HEK293 (cell line): ENCODE measurements at regions not wholly inside any gene's neighbourhood (a gene's known extent, or its start where the extent isn't known, plus 50 kb on each side); places are given as distances from the start of the nearest gene placed in this dataset.
A peak's percentile ranks its signal among the peaks of the same experiment; 100 is the strongest.

Source experiments
- CTCF ChIA-PET: fragments of 350-600 bp; formaldehyde crosslinking; extraction: SDS; loops from one replicate; lab custom pipeline; 2021; ENCODE audit warnings: antibody characterized with exemption; lab: Yijun Ruan, JAX
- POLR2A ChIA-PET: fragments of 300-600 bp; formaldehyde crosslinking; extraction: SDS; loops from one replicate; lab custom pipeline; 2020; ENCODE audit warnings: antibody characterized with exemption, inconsistent platforms; lab: Yijun Ruan, JAX
- H3K27ac ChIP-seq: fragments of 200-500 bp; sonication (Bioruptor generic); 2 replicates; pipeline ENCODE4 v1.5.1; 2014; ENCODE audit warnings: low read depth, low read length, control low read depth, inconsistent platforms; ENCODE audit errors: extremely low read depth
- H3K36me3 ChIP-seq, 2 experiments: fragments of 200-500 bp in 1 of 2; sonication (Bioruptor generic) in 1 of 2; 1 replicate in 1 of 2; 2 replicates in 1 of 2; pipeline ENCODE4 v1.5.1; 2014 to 2017; ENCODE audit warnings: inconsistent platforms in 2 of 2, low read length in 2 of 2; ENCODE audit not compliant: control insufficient read depth in 2 of 2, insufficient read depth in 1 of 2
- H3K4me1 ChIP-seq: fragments of 200-500 bp; sonication (Bioruptor generic); 2 replicates; pipeline ENCODE4 v1.5.1; 2014; ENCODE audit warnings: mild to moderate bottlenecking, low read length, inconsistent platforms; ENCODE audit not compliant: control insufficient read depth, insufficient read depth
- H3K4me3 ChIP-seq: 2 replicates; pipeline ENCODE4 v1.5.1; 2011; ENCODE audit warnings: low read depth, mild to moderate bottlenecking, control low read depth, low read length, moderate library complexity
- H3K9me3 ChIP-seq: fragments of 200-500 bp; sonication (Bioruptor generic); 2 replicates; pipeline ENCODE4 v1.5.1; 2014; ENCODE audit warnings: low read depth, low read length, inconsistent platforms; ENCODE audit not compliant: control insufficient read depth, insufficient read depth
- ATF2 ChIP-seq: fragments of 450-650 bp; formaldehyde crosslinking; IDR thresholded peaks from 2 replicates; pipeline ENCODE4 v1.5.1; 2016; ENCODE audit warnings: missing biosample characterization, missing genetic modification characterization, low read depth
- BCL6B ChIP-seq: fragments of 450-650 bp; formaldehyde crosslinking; IDR thresholded peaks from 2 replicates; pipeline ENCODE4 v1.5.1; 2017; ENCODE audit warnings: missing biosample characterization, missing genetic modification characterization
- ELK4 ChIP-seq: IDR thresholded peaks from 2 replicates; pipeline ENCODE4 v1.6.1; 2011; ENCODE audit warnings: mild to moderate bottlenecking, low read depth, low read length, borderline replicate concordance
- GLIS1 ChIP-seq: fragments of 450-650 bp; formaldehyde crosslinking; IDR thresholded peaks from 2 replicates; pipeline ENCODE4 v1.5.1; 2016; ENCODE audit warnings: missing biosample characterization, missing genetic modification characterization
- HOXD13 ChIP-seq: sonication (generic); formaldehyde crosslinking; IDR thresholded peaks from 2 replicates; pipeline ENCODE4 v1.8.0; 2022; ENCODE audit warnings: missing genetic modification reagents, borderline replicate concordance
- KLF1 ChIP-seq: fragments of 450-650 bp; formaldehyde crosslinking; IDR thresholded peaks from 2 replicates; pipeline ENCODE4 v1.5.1; 2016; ENCODE audit warnings: missing biosample characterization, missing genetic modification characterization
- MYNN ChIP-seq: fragments of 450-650 bp; formaldehyde crosslinking; IDR thresholded peaks from 2 replicates; pipeline ENCODE4 v1.5.1; 2016; ENCODE audit warnings: missing biosample characterization, missing genetic modification characterization, borderline replicate concordance
- OSR2 ChIP-seq: fragments of 450-650 bp; formaldehyde crosslinking; IDR thresholded peaks from 2 replicates; pipeline ENCODE4 v1.5.1; 2016; ENCODE audit warnings: missing biosample characterization, missing genetic modification characterization
- PRDM1 ChIP-seq: fragments of 450-650 bp; formaldehyde crosslinking; IDR thresholded peaks from 2 replicates; pipeline ENCODE4; 2016; ENCODE audit warnings: missing biosample characterization, missing genetic modification characterization
- TRIM28 ChIP-seq: IDR thresholded peaks from 2 replicates; pipeline ENCODE4 v1.6.1; 2011; ENCODE audit warnings: low read length, control low read depth, borderline replicate concordance
- YY2 ChIP-seq: fragments of 450-650 bp; formaldehyde crosslinking; IDR thresholded peaks from 2 replicates; pipeline ENCODE4 v1.5.1; 2016; ENCODE audit warnings: missing biosample characterization, missing genetic modification characterization
- ZBTB17 ChIP-seq: fragments of 450-650 bp; formaldehyde crosslinking; IDR thresholded peaks from 2 replicates; pipeline ENCODE4 v1.5.1; 2016; ENCODE audit warnings: missing biosample characterization, missing genetic modification characterization
- ZBTB44 ChIP-seq: fragments of 450-650 bp; IDR thresholded peaks from 2 replicates; pipeline ENCODE4 v1.5.1; 2018; ENCODE audit warnings: missing biosample characterization, mild to moderate bottlenecking, missing genetic modification characterization
- ZNF133 ChIP-seq: fragments of 450-650 bp; formaldehyde crosslinking; IDR thresholded peaks from 2 replicates; pipeline ENCODE4 v1.5.1; 2016; ENCODE audit warnings: missing biosample characterization, missing genetic modification characterization
- ZNF248 ChIP-seq: fragments of 450-650 bp; formaldehyde crosslinking; IDR thresholded peaks from 2 replicates; pipeline ENCODE4 v1.5.1; 2017; ENCODE audit warnings: missing biosample characterization, missing genetic modification characterization
- ZNF335 ChIP-seq: fragments of 450-650 bp; formaldehyde crosslinking; conservative IDR thresholded peaks from 2 replicates; pipeline ENCODE4 v1.5.1; 2016; ENCODE audit warnings: missing biosample characterization, missing genetic modification characterization
- ZNF501 ChIP-seq: fragments of 450-650 bp; formaldehyde crosslinking; IDR thresholded peaks from 2 replicates; pipeline ENCODE4 v1.5.1; 2016; ENCODE audit warnings: missing biosample characterization, missing genetic modification characterization
- ZNF560 ChIP-seq: fragments of 450-650 bp; formaldehyde crosslinking; IDR thresholded peaks from 2 replicates; pipeline ENCODE4 v1.5.1; 2017; ENCODE audit warnings: missing biosample characterization, missing genetic modification characterization, borderline replicate concordance
- ZNF561 ChIP-seq: fragments of 450-650 bp; IDR thresholded peaks from 2 replicates; pipeline ENCODE4 v1.5.1; 2018; ENCODE audit warnings: missing biosample characterization, missing genetic modification characterization, borderline replicate concordance
- ZNF623 ChIP-seq: fragments of 450-650 bp; formaldehyde crosslinking; IDR thresholded peaks from 2 replicates; pipeline ENCODE4 v1.5.1; 2016; ENCODE audit warnings: missing biosample characterization, missing genetic modification characterization
- ZNF626 ChIP-seq: fragments of 450-650 bp; sonication (Bioruptor Pico); formaldehyde crosslinking; IDR thresholded peaks from 2 replicates; pipeline ENCODE4 v1.5.1; 2018; ENCODE audit warnings: missing biosample characterization, missing genetic modification characterization, inconsistent platforms
- ZNF639 ChIP-seq: fragments of 450-650 bp; formaldehyde crosslinking; IDR thresholded peaks from 2 replicates; pipeline ENCODE4 v1.5.1; 2016; ENCODE audit warnings: missing biosample characterization, missing genetic modification characterization
- ZNF692 ChIP-seq: fragments of 450-650 bp; formaldehyde crosslinking; IDR thresholded peaks from 2 replicates; pipeline ENCODE4 v1.5.1; 2016; ENCODE audit warnings: missing biosample characterization, missing genetic modification characterization
- ZNF704 ChIP-seq: fragments of 450-650 bp; formaldehyde crosslinking; IDR thresholded peaks from 2 replicates; pipeline ENCODE4 v1.5.1; 2016; ENCODE audit warnings: missing biosample characterization, missing genetic modification characterization
- ZNF707 ChIP-seq: fragments of 450-650 bp; formaldehyde crosslinking; IDR thresholded peaks from 2 replicates; pipeline ENCODE4 v1.5.1; 2016; ENCODE audit warnings: missing biosample characterization, missing genetic modification characterization
- ZNF830 ChIP-seq: fragments of 450-650 bp; IDR thresholded peaks from 2 replicates; pipeline ENCODE4 v1.5.0; 2018; ENCODE audit warnings: missing biosample characterization, missing genetic modification characterization, low read depth, mild to moderate bottlenecking, moderate library complexity
- ZSCAN23 ChIP-seq: fragments of 450-650 bp; formaldehyde crosslinking; IDR thresholded peaks from 2 replicates; pipeline ENCODE4 v1.5.1; 2016; ENCODE audit warnings: missing biosample characterization, missing genetic modification characterization
- ZSCAN30 ChIP-seq: fragments of 450-650 bp; IDR thresholded peaks from 2 replicates; pipeline ENCODE4 v1.5.1; 2018; ENCODE audit warnings: missing biosample characterization, mild to moderate bottlenecking, missing genetic modification characterization, moderate library complexity

GRCh38 chr6:150496629-150497028 lies 103.1 kb upstream of the PLEKHG1 start:
- Histone ChIP-seq H3K9me3 (no peaks in the 10 kb centered on the region), H3K36me3 (no peaks in the 10 kb centered on the region)

GRCh38 chr6:150499882-150500312 lies 99.8 kb upstream of the PLEKHG1 start:
- Histone ChIP-seq H3K9me3 (no peaks in the 10 kb centered on the region), H3K4me3 (no peak overlapping the region), H3K4me1 (peaks cover 6% of the 10 kb centered on the region; the same call in 1 of the 2 replicates), H3K27ac (no peak overlapping the region), H3K36me3 (no peaks in the 10 kb centered on the region)
- POLR2A ChIA-PET, result no interaction called here
- CTCF ChIA-PET, result interaction anchor here (0.9 to 1.7 kb wide), 2 partner anchors 82 to 318 kb away, joined by 3 to 5 read pairs; no protein-coding TSS in a partner anchor
- no peak for TF ChIP-seq ZSCAN30 (tag by site-specific recombination)
- no peak for TF ChIP-seq ZBTB44 (tag by site-specific recombination)
- TF ChIP-seq MYNN (tag by site-specific recombination), result no peak
- no peak for TF ChIP-seq ZNF830 (tag by site-specific recombination)
- no peak for TF ChIP-seq PRDM1 (tag by site-specific recombination)
- TF ChIP-seq ZNF623 (tag by site-specific recombination), result no peak
- no peak for TF ChIP-seq ZNF560 (tag by site-specific recombination)
- TF ChIP-seq ZNF133, result no peak
- peak; percentile 69 for TF ChIP-seq TRIM28
- peak; percentile 81; the same call in 1 of the 2 replicates for TF ChIP-seq HOXD13 (CRISPR knock-in tag)
- TF ChIP-seq ZNF248 (tag by site-specific recombination), result no peak
- peak; percentile 71 for TF ChIP-seq ZNF692 (tag by site-specific recombination)
- no peak for TF ChIP-seq ZNF704 (tag by site-specific recombination)
- TF ChIP-seq ZNF501 (tag by site-specific recombination), result no peak
- TF ChIP-seq GLIS1 (tag by site-specific recombination), result no peak
- TF ChIP-seq ELK4, result no peak
- TF ChIP-seq ZNF626, result no peak
- peak; percentile 60 for TF ChIP-seq OSR2 (tag by site-specific recombination)
- TF ChIP-seq ZSCAN23 (tag by site-specific recombination), result 0 out of 2 replicates have a peak, but pooled peaks have one; percentile 21
- no peak for TF ChIP-seq ZNF561
- TF ChIP-seq BCL6B, result peak; percentile 79
- TF ChIP-seq ZNF639 (tag by site-specific recombination), result peak; percentile 50; the same call in 1 of the 2 replicates
- TF ChIP-seq ATF2 (tag by site-specific recombination), result 0 out of 2 replicates have a peak, but pooled peaks have one; percentile 31

More at GRCh38 chr6:150496629-150497028, 103.1 kb upstream of the PLEKHG1 start:
- ChIA-PET POLR2A (no interaction called here), CTCF (interaction anchor here (1.4 kb wide), 1 partner anchor 322 kb away, joined by 6 read pairs; no protein-coding TSS in a partner anchor)
- no peak overlapping the region for H3K4me3 ChIP-seq
- peaks cover 3% of the 10 kb centered on the region; the same call in 1 of the 2 replicates for H3K4me1 ChIP-seq
- H3K27ac ChIP-seq, result no peak overlapping the region
- no peak for TF ChIP-seq KLF1 (tag by site-specific recombination)
- TF ChIP-seq YY2 (tag by site-specific recombination), result no peak
- no peak for TF ChIP-seq ZNF335 (tag by site-specific recombination)
- TF ChIP-seq ZBTB17 (tag by site-specific recombination), result no peak
- TF ChIP-seq ZNF707 (tag by site-specific recombination), result no peak
